ENCODE measurements at regions not wholly inside any gene's neighbourhood (a gene's known extent, or its start where the extent isn't known, plus 50 kb on each side); places are given as distances from the start of the nearest gene placed in this dataset.
"Not testable (repeated sequence)": the region's sequence is repeated elsewhere in the genome, so short reads cannot be mapped to it uniquely, and the experiment has no call there.

GRCh38 chr9:22838266-22838665 is 391.6 kb downstream of the DMRTA1 start:
- H3K27me3 ChIP-seq (ENCODE audit: control insufficient read depth, insufficient read depth, low read length) = no peaks in the 10 kb centered on the region
- CTCF ChIA-PET = interaction anchor here (0.5 kb wide), 1 partner anchor 131 kb away, joined by 3 read pairs; no protein-coding TSS in a partner anchor
- H3K4me3 ChIP-seq (ENCODE audit: low read depth, low read length) = no peak overlapping the region
- DNase-seq (ENCODE audit: low read depth) = no peak
- no peaks in the 10 kb centered on the region for H3K36me3 ChIP-seq (ENCODE audit: control insufficient read depth, insufficient read depth, low read length)
- TF ChIP-seq, protein P1, sequence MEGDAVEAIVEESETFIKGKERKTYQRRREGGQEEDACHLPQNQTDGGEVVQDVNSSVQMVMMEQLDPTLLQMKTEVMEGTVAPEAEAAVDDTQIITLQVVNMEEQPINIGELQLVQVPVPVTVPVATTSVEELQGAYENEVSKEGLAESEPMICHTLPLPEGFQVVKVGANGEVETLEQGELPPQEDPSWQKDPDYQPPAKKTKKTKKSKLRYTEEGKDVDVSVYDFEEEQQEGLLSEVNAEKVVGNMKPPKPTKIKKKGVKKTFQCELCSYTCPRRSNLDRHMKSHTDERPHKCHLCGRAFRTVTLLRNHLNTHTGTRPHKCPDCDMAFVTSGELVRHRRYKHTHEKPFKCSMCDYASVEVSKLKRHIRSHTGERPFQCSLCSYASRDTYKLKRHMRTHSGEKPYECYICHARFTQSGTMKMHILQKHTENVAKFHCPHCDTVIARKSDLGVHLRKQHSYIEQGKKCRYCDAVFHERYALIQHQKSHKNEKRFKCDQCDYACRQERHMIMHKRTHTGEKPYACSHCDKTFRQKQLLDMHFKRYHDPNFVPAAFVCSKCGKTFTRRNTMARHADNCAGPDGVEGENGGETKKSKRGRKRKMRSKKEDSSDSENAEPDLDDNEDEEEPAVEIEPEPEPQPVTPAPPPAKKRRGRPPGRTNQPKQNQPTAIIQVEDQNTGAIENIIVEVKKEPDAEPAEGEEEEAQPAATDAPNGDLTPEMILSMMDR (IDR thresholded peaks at IDR 0.05; ENCODE audit: insufficient read depth, low read depth, low read length) = no peak
- POLR2A ChIA-PET = no interaction called here

- Histone ChIP-seq H3K4me3 (ENCODE audit: low read depth, low read length) (no peak overlapping the region), H3K27me3 (ENCODE audit: control insufficient read depth, insufficient read depth, low read length) (no peaks in the 10 kb centered on the region), H3K36me3 (ENCODE audit: control insufficient read depth, insufficient read depth, low read length) (no peaks in the 10 kb centered on the region)
- CTCF ChIA-PET = no interaction called here
- DNase-seq (ENCODE audit: low read depth) = no peak
- POLR2A ChIA-PET = no interaction called here
- TF ChIP-seq, protein P1 (IDR thresholded peaks at IDR 0.05; ENCODE audit: insufficient read depth, low read depth, low read length) = no peak
Measured at GRCh38 chr9:22840641-22841040, 394.0 kb downstream of the DMRTA1 start.

GRCh38 chr9:22845243-22845642 is 398.6 kb downstream of the DMRTA1 start:
- H3K27me3 ChIP-seq (ENCODE audit: control insufficient read depth, insufficient read depth, low read length); CTCF ChIA-PET; DNase-seq (ENCODE audit: low read depth); H3K4me3 ChIP-seq (ENCODE audit: low read depth, low read length); POLR2A ChIA-PET; H3K36me3 ChIP-seq (ENCODE audit: control insufficient read depth, insufficient read depth, low read length): not testable (repeated sequence)

DNA sequence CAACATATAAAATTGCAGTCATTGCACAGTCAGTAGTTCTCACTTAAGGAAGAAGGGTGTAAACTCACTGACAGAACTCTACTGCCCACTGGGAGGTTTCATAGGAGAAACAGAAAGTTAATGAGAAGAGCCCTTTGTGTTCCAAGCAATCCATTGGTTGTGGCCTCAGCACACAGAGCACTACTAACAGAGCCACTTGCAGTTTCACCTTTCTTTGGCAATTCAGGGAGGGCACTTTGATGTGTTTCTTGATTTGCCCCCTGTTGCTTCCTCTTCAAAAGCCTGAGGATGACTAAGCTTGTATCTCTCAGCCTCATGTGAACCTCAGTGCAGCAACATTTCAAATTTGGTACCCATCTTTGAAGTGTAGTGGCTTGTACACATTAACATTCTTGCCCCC is 409.4 kb downstream of the DMRTA1 start:
- Histone ChIP-seq H3K36me3 (ENCODE audit: control insufficient read depth, insufficient read depth, low read length) (no peaks in the 10 kb centered on the region), H3K27me3 (ENCODE audit: control insufficient read depth, insufficient read depth, low read length) (no peaks in the 10 kb centered on the region), H3K4me3 (ENCODE audit: low read depth, low read length) (no peak overlapping the region)
- POLR2A ChIA-PET = no interaction called here
- TF ChIP-seq, protein P1 (IDR thresholded peaks at IDR 0.05; ENCODE audit: insufficient read depth, low read depth, low read length) = no peak
- DNase-seq (ENCODE audit: low read depth) = no peak
- CTCF ChIA-PET = no interaction called here

DNA sequence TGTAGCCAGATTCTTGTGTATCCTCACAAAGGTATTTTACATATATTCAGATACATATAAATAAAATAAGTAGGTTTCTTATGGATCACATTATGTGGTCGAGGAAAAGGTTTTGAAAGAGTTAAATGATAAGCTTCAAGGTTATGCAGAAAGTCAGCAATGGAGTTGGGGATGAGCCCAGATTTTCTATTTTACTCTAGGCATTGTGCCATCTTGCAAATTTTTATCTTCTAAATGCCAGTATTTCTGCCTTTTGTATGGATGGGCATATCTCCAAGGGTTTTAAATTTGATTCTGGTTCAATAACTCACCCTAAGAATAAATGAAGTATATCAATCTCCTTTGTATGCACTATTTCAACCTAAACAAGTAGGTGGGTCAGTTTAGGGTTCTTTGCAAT is 410.7 kb downstream of the DMRTA1 start:
- Histone ChIP-seq H3K27me3 (ENCODE audit: control insufficient read depth, insufficient read depth, low read length) (no peaks in the 10 kb centered on the region), H3K4me3 (ENCODE audit: low read depth, low read length) (no peak overlapping the region), H3K36me3 (ENCODE audit: control insufficient read depth, insufficient read depth, low read length) (no peaks in the 10 kb centered on the region)
- no peak for DNase-seq (ENCODE audit: low read depth)
- ChIA-PET CTCF (no interaction called here), POLR2A (no interaction called here)
- TF ChIP-seq, protein P1 (IDR thresholded peaks at IDR 0.05; ENCODE audit: insufficient read depth, low read depth, low read length) = no peak

DNA sequence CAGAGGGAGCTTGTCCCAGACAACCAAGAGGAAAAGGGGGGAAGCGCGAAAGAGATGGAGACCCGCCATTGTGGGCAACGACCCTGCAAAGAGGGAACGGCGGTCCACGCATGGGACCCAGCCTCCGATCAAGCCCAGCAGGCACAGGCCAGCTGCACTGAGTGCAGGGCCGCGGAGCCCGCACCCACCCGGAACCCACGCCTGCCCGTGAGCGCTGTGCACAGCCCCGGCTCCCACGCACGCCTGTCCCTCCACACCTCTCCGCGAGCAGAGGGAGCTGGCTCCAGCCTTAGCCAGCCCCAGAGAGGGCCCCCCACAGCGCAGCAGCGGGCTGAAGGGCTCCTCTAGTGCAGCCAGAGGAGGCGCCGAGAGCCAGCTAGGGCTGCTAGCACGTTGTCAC is 416.5 kb downstream of the DMRTA1 start:
- Histone ChIP-seq H3K4me3 (ENCODE audit: low read depth, low read length) (no peak overlapping the region), H3K27me3 (ENCODE audit: control insufficient read depth, insufficient read depth, low read length) (no peaks in the 10 kb centered on the region), H3K36me3 (ENCODE audit: control insufficient read depth, insufficient read depth, low read length) (no peaks in the 10 kb centered on the region)
- DNase-seq (ENCODE audit: low read depth) = no peak
- TF ChIP-seq, protein P1 (IDR thresholded peaks at IDR 0.05; ENCODE audit: insufficient read depth, low read depth, low read length) = no peak
- ChIA-PET CTCF (no interaction called here), POLR2A (no interaction called here)
